ENCODE measurements at regions not wholly inside any gene's neighbourhood (a gene's known extent, or its start where the extent isn't known, plus 50 kb on each side); places are given as distances from the start of the nearest gene placed in this dataset.

DNA sequence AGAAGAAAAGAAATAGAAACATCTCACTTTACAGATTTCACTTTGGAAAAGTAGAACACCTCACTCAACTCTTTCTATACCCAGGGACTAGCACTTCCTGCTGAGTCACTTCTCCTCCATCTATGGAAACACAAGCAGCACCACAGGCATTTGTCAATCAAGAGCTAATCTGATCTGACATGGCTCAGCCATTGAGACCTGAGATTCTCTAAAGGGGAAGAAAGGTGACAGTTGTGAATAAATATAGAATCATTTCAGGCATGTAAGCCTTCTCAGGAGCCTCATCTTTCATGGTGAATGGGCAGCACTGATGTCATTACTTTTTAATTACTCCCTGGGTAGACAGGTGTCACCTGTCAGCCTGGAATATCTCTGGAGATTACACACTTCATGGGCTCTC is 559.8 kb downstream of the HINT1 start:
- TF ChIP-seq, protein P1, sequence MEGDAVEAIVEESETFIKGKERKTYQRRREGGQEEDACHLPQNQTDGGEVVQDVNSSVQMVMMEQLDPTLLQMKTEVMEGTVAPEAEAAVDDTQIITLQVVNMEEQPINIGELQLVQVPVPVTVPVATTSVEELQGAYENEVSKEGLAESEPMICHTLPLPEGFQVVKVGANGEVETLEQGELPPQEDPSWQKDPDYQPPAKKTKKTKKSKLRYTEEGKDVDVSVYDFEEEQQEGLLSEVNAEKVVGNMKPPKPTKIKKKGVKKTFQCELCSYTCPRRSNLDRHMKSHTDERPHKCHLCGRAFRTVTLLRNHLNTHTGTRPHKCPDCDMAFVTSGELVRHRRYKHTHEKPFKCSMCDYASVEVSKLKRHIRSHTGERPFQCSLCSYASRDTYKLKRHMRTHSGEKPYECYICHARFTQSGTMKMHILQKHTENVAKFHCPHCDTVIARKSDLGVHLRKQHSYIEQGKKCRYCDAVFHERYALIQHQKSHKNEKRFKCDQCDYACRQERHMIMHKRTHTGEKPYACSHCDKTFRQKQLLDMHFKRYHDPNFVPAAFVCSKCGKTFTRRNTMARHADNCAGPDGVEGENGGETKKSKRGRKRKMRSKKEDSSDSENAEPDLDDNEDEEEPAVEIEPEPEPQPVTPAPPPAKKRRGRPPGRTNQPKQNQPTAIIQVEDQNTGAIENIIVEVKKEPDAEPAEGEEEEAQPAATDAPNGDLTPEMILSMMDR (IDR thresholded peaks at IDR 0.05), result no peak
- no peak for TF ChIP-seq ERG (CRISPR knock-in tag; IDR thresholded peaks at IDR 0.05)
- no peak for TF ChIP-seq FOXK1 (CRISPR knock-in tag; IDR thresholded peaks at IDR 0.05)
- TF ChIP-seq MLX (CRISPR knock-in tag; IDR thresholded peaks at IDR 0.05), result no peak
- no peak for TF ChIP-seq ESRRA (CRISPR knock-in tag; IDR thresholded peaks at IDR 0.05; ENCODE audit: borderline replicate concordance)
- TF ChIP-seq, protein P2, sequence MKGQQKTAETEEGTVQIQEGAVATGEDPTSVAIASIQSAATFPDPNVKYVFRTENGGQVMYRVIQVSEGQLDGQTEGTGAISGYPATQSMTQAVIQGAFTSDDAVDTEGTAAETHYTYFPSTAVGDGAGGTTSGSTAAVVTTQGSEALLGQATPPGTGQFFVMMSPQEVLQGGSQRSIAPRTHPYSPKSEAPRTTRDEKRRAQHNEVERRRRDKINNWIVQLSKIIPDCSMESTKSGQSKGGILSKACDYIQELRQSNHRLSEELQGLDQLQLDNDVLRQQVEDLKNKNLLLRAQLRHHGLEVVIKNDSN (CRISPR knock-in tag; IDR thresholded peaks at IDR 0.05), result no peak
- TF ChIP-seq FOXP1 (CRISPR knock-in tag; IDR thresholded peaks at IDR 0.05; ENCODE audit: borderline replicate concordance), result no peak
- no peak for TF ChIP-seq SOX15 (CRISPR knock-in tag; IDR thresholded peaks at IDR 0.05)
- TF ChIP-seq IRF2 (CRISPR knock-in tag; IDR thresholded peaks at IDR 0.05; ENCODE audit: borderline replicate concordance, low read depth), result no peak
